ENCODE measurements at regions not wholly inside any gene's neighbourhood (a gene's known extent, or its start where the extent isn't known, plus 50 kb on each side); places are given as distances from the start of the nearest gene placed in this dataset.

- TF ChIP-seq GATA2 (IDR thresholded peaks at IDR 0.05; ENCODE audit: low read depth, low read length): peak; percentile 85
- TF ChIP-seq GATA3 (IDR thresholded peaks at IDR 0.05; ENCODE audit: low read depth, low read length): peak; percentile 77
Observed at GRCh38 chr2:58842501-58843155, 601.5 kb upstream of the FANCL start.
